AG09309 (cell line): ENCODE measurements at regions not wholly inside any gene's neighbourhood (a gene's known extent, or its start where the extent isn't known, plus 50 kb on each side); places are given as distances from the start of the nearest gene placed in this dataset.

Experiments used
- DNase-seq: peaks from one replicate; pipeline ENCODE4 v3.0.0-alpha.2; 2010; ENCODE audit warnings: low read depth
- H3K4me3 ChIP-seq: 2 replicates; pipeline ENCODE4 v1.5.1; 2011; ENCODE audit warnings: mild to moderate bottlenecking, low read depth, low read length, moderate library complexity; ENCODE audit not compliant: control insufficient read depth
- CTCF ChIP-seq: IDR thresholded peaks from 2 replicates; pipeline ENCODE4 v1.5.1; 2011; ENCODE audit warnings: mild to moderate bottlenecking, low read depth, low read length, inconsistent platforms; ENCODE audit not compliant: insufficient read depth, control insufficient read depth; ENCODE audit errors: missing control alignments

GRCh38 chr10:128875956-128876736, 590.9 kb upstream of the MGMT start:
- no peak for DNase-seq
- TF ChIP-seq CTCF, result no peak
- H3K4me3 ChIP-seq, result no peak overlapping the region

- H3K4me3 ChIP-seq, result no peak overlapping the region
- TF ChIP-seq CTCF, result no peak
- no peak for DNase-seq
Measured at GRCh38 chr10:128877141-128877540, 589.9 kb upstream of the MGMT start.

GRCh38 chr10:128877936-128878335, 589.1 kb upstream of the MGMT start:
- no peak overlapping the region for H3K4me3 ChIP-seq
- DNase-seq, result no peak
- TF ChIP-seq CTCF, result no peak

GRCh38 chr10:128879030-128879429, 588.0 kb upstream of the MGMT start:
- DNase-seq, result no peak
- TF ChIP-seq CTCF, result no peak
- H3K4me3 ChIP-seq, result no peak overlapping the region

GRCh38 chr10:128879441-128880140, 587.5 kb upstream of the MGMT start:
- H3K4me3 ChIP-seq, result no peak overlapping the region
- no peak for TF ChIP-seq CTCF
- no peak for DNase-seq

- no peak for TF ChIP-seq CTCF
- no peak for DNase-seq
- no peak overlapping the region for H3K4me3 ChIP-seq
Measured at GRCh38 chr10:128880159-128880725, 586.8 kb upstream of the MGMT start.
